Stimulated activated naive B cell treated with anti-CD40 and anti-IgM and Interleukin-4, amounts not matched to agents 10 μg/mL and 1 μg/mL and 100 μg/mL, for 72 hours (primary cell): ENCODE measurements at regions not wholly inside any gene's neighbourhood (a gene's known extent, or its start where the extent isn't known, plus 50 kb on each side); places are given as distances from the start of the nearest gene placed in this dataset.
A peak's percentile ranks its signal among the peaks of the same experiment; 100 is the strongest.
"Not testable (repeated sequence)": the region's sequence is repeated elsewhere in the genome, so short reads cannot be mapped to it uniquely, and the experiment has no call there.

Experiments used
- ATAC-seq, 2 donors: fragments of 150-1000 bp; cut with Tn5 transposase; replicated peaks; 2 replicates each; pipeline ENCODE4 v1.10.0; 2021; ENCODE audit warnings: moderate library complexity in 1 of 2
- DNase-seq: peaks from one replicate; pipeline ENCODE4 v3.0.0; 2021
- H3K27ac Mint-ChIP-seq: one replicate; pipeline ENCODE4 v1.8.0; 2022; ENCODE audit warnings: mild to moderate bottlenecking, mixed read lengths
- H3K27me3 Mint-ChIP-seq, 2 donors: one replicate each; pipeline ENCODE4 v1.8.0; 2022; ENCODE audit warnings: mixed read lengths in 2 of 2
- H3K36me3 Mint-ChIP-seq, 2 donors: one replicate each; pipeline ENCODE4 v1.8.0; 2022; ENCODE audit warnings: mixed read lengths in 2 of 2, mild to moderate bottlenecking in 1 of 2
- H3K4me1 Mint-ChIP-seq, 2 donors: one replicate each; pipeline ENCODE4 v1.8.0; 2022; ENCODE audit warnings: mixed read lengths in 2 of 2, mild to moderate bottlenecking in 1 of 2
- H3K4me3 Mint-ChIP-seq, 2 donors: one replicate each; pipeline ENCODE4 v1.8.0; 2022; ENCODE audit warnings: mild to moderate bottlenecking in 2 of 2, mixed read lengths in 2 of 2, moderate library complexity in 1 of 2
- H3K9me3 Mint-ChIP-seq, 2 donors: one replicate each; pipeline ENCODE4 v1.8.0; 2022; ENCODE audit warnings: mixed read lengths in 2 of 2, mild to moderate bottlenecking in 1 of 2

GRCh38 chr21:19507682-19508260 is 1104.2 kb upstream of the TMPRSS15 start:
- H3K4me3 Mint-ChIP-seq = no peak overlapping the region
- H3K9me3 Mint-ChIP-seq = peaks cover 0 to 1% of the 10 kb centered on the region in 2 donors
- H3K27ac Mint-ChIP-seq = no peak overlapping the region
- no peaks in the 10 kb centered on the region for H3K4me1 Mint-ChIP-seq
- no peaks in the 10 kb centered on the region for H3K36me3 Mint-ChIP-seq
- H3K27me3 Mint-ChIP-seq = no peaks in the 10 kb centered on the region
- DNase-seq (no peak), ATAC-seq (no peak)

GRCh38 chr21:19508442-19508841 is 1104.9 kb upstream of the TMPRSS15 start:
- no peak for DNase-seq
- no peaks in the 10 kb centered on the region for H3K4me1 Mint-ChIP-seq
- no peak for ATAC-seq
- no peaks in the 10 kb centered on the region for H3K36me3 Mint-ChIP-seq
- H3K9me3 Mint-ChIP-seq = peaks cover 0 to 1% of the 10 kb centered on the region in 2 donors
- no peak overlapping the region for H3K4me3 Mint-ChIP-seq
- no peaks in the 10 kb centered on the region for H3K27me3 Mint-ChIP-seq
- no peak overlapping the region for H3K27ac Mint-ChIP-seq

GRCh38 chr21:19508844-19509243 is 1105.3 kb upstream of the TMPRSS15 start:
- Mint-ChIP-seq H3K36me3 (no peaks in the 10 kb centered on the region), H3K4me1 (no peaks in the 10 kb centered on the region), H3K4me3 (no peak overlapping the region), H3K27me3 (no peaks in the 10 kb centered on the region), H3K9me3 (peaks cover 0 to 2% of the 10 kb centered on the region in 2 donors), H3K27ac (no peak overlapping the region)
- no peak for ATAC-seq
- no peak for DNase-seq

GRCh38 chr21:19510057-19510456 is 1106.5 kb upstream of the TMPRSS15 start:
- H3K36me3 Mint-ChIP-seq = no peaks in the 10 kb centered on the region
- no peaks in the 10 kb centered on the region for H3K4me1 Mint-ChIP-seq
- H3K27ac Mint-ChIP-seq = no peak overlapping the region
- no peak overlapping the region for H3K4me3 Mint-ChIP-seq
- H3K9me3 Mint-ChIP-seq = peaks cover 4% of the 10 kb centered on the region in 2 donors
- ATAC-seq = no peak
- DNase-seq = no peak
- H3K27me3 Mint-ChIP-seq = no peaks in the 10 kb centered on the region

- ATAC-seq (peak in 1 of 2 donors; percentile 48), DNase-seq (no peak)
- Mint-ChIP-seq H3K27me3 (no peaks in the 10 kb centered on the region), H3K36me3 (no peaks in the 10 kb centered on the region), H3K4me3 (no peak overlapping the region), H3K4me1 (no peaks in the 10 kb centered on the region), H3K9me3 (peaks cover 4% of the 10 kb centered on the region in 2 donors), H3K27ac (no peak overlapping the region)
These were observed 1107.1 kb upstream of the TMPRSS15 start for GRCh38 chr21:19510653-19511052.

- ATAC-seq (no peak), DNase-seq (no peak)
- H3K27ac Mint-ChIP-seq = no peak overlapping the region
- H3K4me1 Mint-ChIP-seq = no peaks in the 10 kb centered on the region
- H3K27me3 Mint-ChIP-seq = no peaks in the 10 kb centered on the region
- H3K9me3 Mint-ChIP-seq = peaks cover 0 to 2% of the 10 kb centered on the region in 2 donors
- no peaks in the 10 kb centered on the region for H3K36me3 Mint-ChIP-seq
- H3K4me3 Mint-ChIP-seq = no peak overlapping the region
These were observed 1118.8 kb upstream of the TMPRSS15 start for GRCh38 chr21:19522381-19522780.

GRCh38 chr21:19523061-19523460 is 1119.5 kb upstream of the TMPRSS15 start:
- H3K9me3 Mint-ChIP-seq = peaks cover 0 to 2% of the 10 kb centered on the region in 2 donors
- H3K4me1 Mint-ChIP-seq = no peaks in the 10 kb centered on the region
- no peak for DNase-seq
- no peaks in the 10 kb centered on the region for H3K36me3 Mint-ChIP-seq
- no peaks in the 10 kb centered on the region for H3K27me3 Mint-ChIP-seq
- H3K4me3 Mint-ChIP-seq = no peak overlapping the region
- no peak overlapping the region for H3K27ac Mint-ChIP-seq
- no peak for ATAC-seq

- Mint-ChIP-seq H3K36me3 (no peaks in the 10 kb centered on the region), H3K4me3 (no peak overlapping the region), H3K27ac (no peak overlapping the region), H3K4me1 (no peaks in the 10 kb centered on the region), H3K9me3 (peaks cover 0 to 2% of the 10 kb centered on the region in 2 donors), H3K27me3 (no peaks in the 10 kb centered on the region)
- ATAC-seq = no peak
- DNase-seq = no peak
These were observed 1120.2 kb upstream of the TMPRSS15 start for GRCh38 chr21:19523746-19524145.

- H3K36me3 Mint-ChIP-seq = no peaks in the 10 kb centered on the region
- no peaks in the 10 kb centered on the region for H3K4me1 Mint-ChIP-seq
These were observed 1125.4 kb upstream of the TMPRSS15 start for GRCh38 chr21:19529031-19529430.

GRCh38 chr21:19535356-19535755 is 1131.8 kb upstream of the TMPRSS15 start:
- H3K4me1 Mint-ChIP-seq = no peaks in the 10 kb centered on the region
- no peak overlapping the region for H3K4me3 Mint-ChIP-seq
- H3K36me3 Mint-ChIP-seq = no peaks in the 10 kb centered on the region
- DNase-seq = no peak
- peaks cover 0 to 3% of the 10 kb centered on the region in 2 donors for H3K9me3 Mint-ChIP-seq
- no peak overlapping the region for H3K27ac Mint-ChIP-seq
- no peaks in the 10 kb centered on the region for H3K27me3 Mint-ChIP-seq
- ATAC-seq = no peak

More at GRCh38 chr21:19529031-19529430, 1125.4 kb upstream of the TMPRSS15 start:
- Mint-ChIP-seq H3K4me3 (no peak overlapping the region), H3K9me3 (peaks cover 0 to 2% of the 10 kb centered on the region in 2 donors), H3K27me3 (no peaks in the 10 kb centered on the region), H3K27ac (no peak overlapping the region)
- ATAC-seq (no peak), DNase-seq (no peak)

GRCh38 chr21:19537116-19537515 is 1133.5 kb upstream of the TMPRSS15 start:
- H3K4me1 Mint-ChIP-seq = no peaks in the 10 kb centered on the region
- DNase-seq = no peak
- H3K27me3 Mint-ChIP-seq = no peaks in the 10 kb centered on the region
- H3K9me3 Mint-ChIP-seq = peaks cover 0 to 3% of the 10 kb centered on the region in 2 donors
- H3K4me3 Mint-ChIP-seq = no peak overlapping the region
- no peak for ATAC-seq
- H3K36me3 Mint-ChIP-seq = no peaks in the 10 kb centered on the region
- H3K27ac Mint-ChIP-seq = no peak overlapping the region

GRCh38 chr21:19540287-19540686 is 1136.7 kb upstream of the TMPRSS15 start:
- Mint-ChIP-seq H3K4me3 (no peak overlapping the region), H3K9me3 (peaks cover 7% of the 10 kb centered on the region in 2 donors), H3K27ac (no peak overlapping the region), H3K36me3 (no peaks in the 10 kb centered on the region), H3K27me3 (no peaks in the 10 kb centered on the region), H3K4me1 (no peaks in the 10 kb centered on the region)
- ATAC-seq (no peak), DNase-seq (no peak)

- DNase-seq = no peak
- Mint-ChIP-seq H3K4me3 (no peak overlapping the region), H3K27ac (no peak overlapping the region), H3K27me3 (no peaks in the 10 kb centered on the region), H3K36me3 (no peaks in the 10 kb centered on the region), H3K9me3 (peaks cover 8 to 9% of the 10 kb centered on the region in 2 donors), H3K4me1 (no peaks in the 10 kb centered on the region)
- ATAC-seq = no peak
These were observed 1138.0 kb upstream of the TMPRSS15 start for GRCh38 chr21:19541602-19542001.

GRCh38 chr21:19544493-19544892 is 1140.9 kb upstream of the TMPRSS15 start:
- peaks cover 10 to 14% of the 10 kb centered on the region in 2 donors for H3K9me3 Mint-ChIP-seq
- not testable (repeated sequence) for ATAC-seq

GRCh38 chr21:19547951-19548840 is 1144.6 kb upstream of the TMPRSS15 start:
- no peaks in the 10 kb centered on the region for H3K4me1 Mint-ChIP-seq
- no peak for DNase-seq
- H3K9me3 Mint-ChIP-seq = peaks cover 4 to 15% of the 10 kb centered on the region in 2 donors
- no peaks in the 10 kb centered on the region for H3K27me3 Mint-ChIP-seq
- H3K27ac Mint-ChIP-seq = no peak overlapping the region
- no peak for ATAC-seq
- H3K4me3 Mint-ChIP-seq = no peak overlapping the region
- no peaks in the 10 kb centered on the region for H3K36me3 Mint-ChIP-seq

More at GRCh38 chr21:19544493-19544892, 1140.9 kb upstream of the TMPRSS15 start:
- not testable (repeated sequence) for H3K4me3 Mint-ChIP-seq, H3K4me1 Mint-ChIP-seq, H3K36me3 Mint-ChIP-seq, H3K27me3 Mint-ChIP-seq, DNase-seq, H3K27ac Mint-ChIP-seq
